SH-SY5Y (cell line): ENCODE measurements at regions not wholly inside any gene's neighbourhood (a gene's known extent, or its start where the extent isn't known, plus 50 kb on each side); places are given as distances from the start of the nearest gene placed in this dataset.

ENCODE experiments used
- GATA2 ChIP-seq: IDR thresholded peaks from 2 replicates; pipeline ENCODE4 v1.6.1; 2011; ENCODE audit warnings: mild to moderate bottlenecking, low read depth, low read length
- GATA3 ChIP-seq: IDR thresholded peaks from 2 replicates; pipeline ENCODE4 v1.6.1; 2011; ENCODE audit warnings: low read depth, mild to moderate bottlenecking, low read length, moderate library complexity

GRCh38 chr7:68158686-68159295, 1162.2 kb downstream of the TYW1 start:
- no peak for TF ChIP-seq GATA2
- TF ChIP-seq GATA3, result no peak

GRCh38 chr7:68162712-68163111, 1166.1 kb downstream of the TYW1 start:
- TF ChIP-seq GATA2, result no peak
- TF ChIP-seq GATA3, result no peak

GRCh38 chr7:68166525-68166924, 1169.9 kb downstream of the TYW1 start:
- TF ChIP-seq GATA3 (peak; percentile 98), GATA2 (peak; percentile 98)

GRCh38 chr7:68173513-68173912, 1176.9 kb downstream of the TYW1 start:
- TF ChIP-seq GATA2 (no peak), GATA3 (no peak)

GRCh38 chr7:68176974-68177373, 1180.3 kb downstream of the TYW1 start:
- no peak for TF ChIP-seq GATA3
- TF ChIP-seq GATA2, result no peak

- TF ChIP-seq GATA3 (no peak), GATA2 (no peak)
Observed at GRCh38 chr7:68180761-68181160, 1184.1 kb downstream of the TYW1 start.

GRCh38 chr7:68183176-68183575, 1186.5 kb downstream of the TYW1 start:
- TF ChIP-seq GATA2 (no peak), GATA3 (no peak)

- TF ChIP-seq GATA3, result no peak
- TF ChIP-seq GATA2, result no peak
Observed at GRCh38 chr7:68185631-68186456, 1189.2 kb downstream of the TYW1 start.

GRCh38 chr7:68187532-68187931, 1190.9 kb downstream of the TYW1 start:
- TF ChIP-seq GATA3, result no peak
- TF ChIP-seq GATA2, result no peak

- no peak for TF ChIP-seq GATA3
Observed at GRCh38 chr7:68192941-68193340, 1196.3 kb downstream of the TYW1 start.

GRCh38 chr7:68200051-68200670, 1203.5 kb downstream of the TYW1 start:
- TF ChIP-seq GATA2 (no peak), GATA3 (no peak)

GRCh38 chr7:68203251-68203650, 1206.6 kb downstream of the TYW1 start:
- TF ChIP-seq GATA3 (no peak), GATA2 (no peak)

- TF ChIP-seq GATA2 (no peak), GATA3 (no peak)
Observed at GRCh38 chr7:68205826-68206225, 1209.2 kb downstream of the TYW1 start.

GRCh38 chr7:68206946-68207485, 1210.4 kb downstream of the TYW1 start:
- no peak for TF ChIP-seq GATA2
- TF ChIP-seq GATA3, result no peak
